IMR-90 (cell line): ENCODE measurements at regions not wholly inside any gene's neighbourhood (a gene's known extent, or its start where the extent isn't known, plus 50 kb on each side); places are given as distances from the start of the nearest gene placed in this dataset.

Experiments used
- ATAC-seq: fragments of 200-7000 bp; cut with Tn5 transposase; 2 replicates; pipeline ENCODE4 v1.9.1; 2020; ENCODE audit warnings: low read depth, mild to moderate bottlenecking, moderate library complexity
- BruUV-seq: library from RNA; stranded (reverse); fragments of 400-500 nt; replicated peaks from 2 replicates; lab custom pipeline; 2021; lab: Mats Ljungman, UMichigan
- CTCF ChIA-PET: fragments of 300-600 bp; formaldehyde crosslinking; extraction: SDS; loops from one replicate; lab custom pipeline; 2021; ENCODE audit warnings: antibody characterized with exemption; lab: Yijun Ruan, JAX
- POLR2A ChIA-PET: fragments of 300-600 bp; sonication (Branson Sonifier 250); formaldehyde crosslinking; loops from one replicate; lab custom pipeline; 2022; ENCODE audit warnings: antibody characterized with exemption; ENCODE audit not compliant: unreplicated experiment; lab: Charles Lee
- DNase-seq: peaks from one replicate; pipeline ENCODE4 v3.0.0; 2013
- H2AFZ ChIP-seq: replicated peaks from 2 replicates; pipeline ENCODE3; 2013; ENCODE audit warnings: low read length, mild to moderate bottlenecking; ENCODE audit not compliant: poor library complexity
- H2AK5ac ChIP-seq: 2 replicates; pipeline ENCODE4 v1.6.1; 2013; ENCODE audit warnings: low read depth, low read length, inconsistent platforms
- H2AK9ac ChIP-seq: replicated peaks from 2 replicates; pipeline ENCODE3; 2013; ENCODE audit warnings: mild to moderate bottlenecking, low read depth, low read length, moderate library complexity; ENCODE audit not compliant: poor library complexity
- H2BK120ac ChIP-seq: 2 replicates; pipeline ENCODE4 v1.6.1; 2013; ENCODE audit warnings: low read depth, low read length, inconsistent platforms
- H2BK15ac ChIP-seq: 3 replicates; pipeline ENCODE4 v1.6.1; 2013; ENCODE audit warnings: low read depth, low read length, inconsistent platforms
- H2BK20ac ChIP-seq: 2 replicates; pipeline ENCODE4 v1.6.1; 2013; ENCODE audit warnings: low read depth, mild to moderate bottlenecking, inconsistent platforms, low read length, moderate library complexity
- H2BK5ac ChIP-seq: 2 replicates; pipeline ENCODE4 v1.6.1; 2013; ENCODE audit warnings: mild to moderate bottlenecking, low read depth, low read length, inconsistent platforms; ENCODE audit not compliant: poor library complexity, severe bottlenecking
- H3K14ac ChIP-seq: replicated peaks from 2 replicates; pipeline ENCODE4 v1.6.1; 2013; ENCODE audit warnings: low read depth, low read length, inconsistent platforms
- H3K18ac ChIP-seq: 2 replicates; pipeline ENCODE4 v1.6.1; 2013; ENCODE audit warnings: low read depth, low read length, control low read depth
- H3K23ac ChIP-seq: 2 replicates; pipeline ENCODE4 v1.6.1; 2013; ENCODE audit warnings: low read depth, low read length, inconsistent platforms
- H3K27ac ChIP-seq: 2 replicates; pipeline ENCODE4 v1.5.1; 2013; ENCODE audit warnings: mild to moderate bottlenecking, control low read depth, low read length; ENCODE audit not compliant: insufficient read depth
- H3K27me3 ChIP-seq: 2 replicates; pipeline ENCODE4 v1.6.1; 2013; ENCODE audit warnings: low read length; ENCODE audit not compliant: control insufficient read depth, insufficient read depth
- H3K36me3 ChIP-seq: 2 replicates; pipeline ENCODE4 v1.6.1; 2013; ENCODE audit warnings: low read length, mixed read lengths; ENCODE audit not compliant: control insufficient read depth, insufficient read depth
- H3K4ac ChIP-seq: 2 replicates; pipeline ENCODE4 v1.6.1; 2013; ENCODE audit warnings: low read depth, low read length, inconsistent platforms
- H3K4me1 ChIP-seq: 2 replicates; pipeline ENCODE4 v1.6.1; 2013; ENCODE audit warnings: low read length, mixed read lengths; ENCODE audit not compliant: control insufficient read depth, insufficient read depth
- H3K4me2 ChIP-seq: 2 replicates; pipeline ENCODE4 v1.6.1; 2013; ENCODE audit warnings: low read depth, mild to moderate bottlenecking, control low read depth, low read length, moderate library complexity
- H3K4me3 ChIP-seq: 2 replicates; pipeline ENCODE4 v1.5.1; 2013; ENCODE audit warnings: low read depth, mild to moderate bottlenecking, control low read depth, low read length, moderate library complexity; ENCODE audit not compliant: insufficient read depth
- H3K56ac ChIP-seq: 2 replicates; pipeline ENCODE4 v1.6.1; 2013; ENCODE audit warnings: low read length, inconsistent platforms; ENCODE audit not compliant: insufficient read depth; ENCODE audit errors: extremely low read depth
- H3K79me1 ChIP-seq, 2 experiments: 2 replicates each; pipeline ENCODE4 v1.6.1; 2013; ENCODE audit warnings: low read length in 2 of 2, inconsistent platforms in 1 of 2, low read depth in 1 of 2
- H3K9ac ChIP-seq: 2 replicates; pipeline ENCODE4 v1.6.1; 2013; ENCODE audit warnings: low read depth, low read length, control low read depth
- H3K9me1 ChIP-seq: 2 replicates; pipeline ENCODE4 v1.6.1; 2013; ENCODE audit warnings: low read length, inconsistent platforms; ENCODE audit not compliant: insufficient read depth
- H3K9me3 ChIP-seq: 2 replicates; pipeline ENCODE4 v1.6.1; 2013; ENCODE audit warnings: low read length; ENCODE audit not compliant: control insufficient read depth, insufficient read depth
- H4K20me1 ChIP-seq: 2 replicates; pipeline ENCODE4 v1.6.1; 2013; ENCODE audit warnings: low read length, inconsistent platforms; ENCODE audit not compliant: insufficient read depth
- H4K5ac ChIP-seq: 2 replicates; pipeline ENCODE4 v1.6.1; 2013; ENCODE audit warnings: mild to moderate bottlenecking, low read depth, low read length, control low read depth
- H4K8ac ChIP-seq, 2 experiments: 2 replicates each; pipeline ENCODE4 v1.6.1; 2013; ENCODE audit warnings: low read depth in 2 of 2, low read length in 2 of 2, control low read depth in 1 of 2, inconsistent platforms in 1 of 2
- H4K91ac ChIP-seq: 2 replicates; pipeline ENCODE4 v1.6.1; 2013; ENCODE audit warnings: low read depth, low read length, inconsistent platforms; ENCODE audit not compliant: insufficient read depth
- BHLHE40 ChIP-seq: fragments of 150-350 bp; IDR thresholded peaks from 2 replicates; pipeline ENCODE4 v1.6.1; 2016; ENCODE audit warnings: mild to moderate bottlenecking, low read depth, low read length
- CEBPB ChIP-seq: IDR thresholded peaks from 2 replicates; pipeline ENCODE4 v1.6.1; 2012; ENCODE audit warnings: low read depth, low read length, improper control_type of control experiment
- CHD1 ChIP-seq: IDR thresholded peaks from 2 replicates; pipeline ENCODE4 v1.6.1; 2012; ENCODE audit warnings: low read depth, low read length, improper control_type of control experiment
- CTCF ChIP-seq: conservative IDR thresholded peaks from 2 replicates; pipeline ENCODE4 v1.5.1; 2012; ENCODE audit warnings: mild to moderate bottlenecking, low read depth, low read length, improper control_type of control experiment
- ELK1 ChIP-seq: fragments of 150-350 bp; IDR thresholded peaks from 2 replicates; pipeline ENCODE4 v1.6.1; 2016; ENCODE audit warnings: low read depth, mild to moderate bottlenecking, low read length, moderate library complexity, borderline replicate concordance
- FOS ChIP-seq: fragments of 150-350 bp; IDR thresholded peaks from 2 replicates; pipeline ENCODE4 v1.6.1; 2016; ENCODE audit warnings: low read depth, low read length
- MAFK ChIP-seq: IDR thresholded peaks from 2 replicates; pipeline ENCODE4 v1.6.1; 2012; ENCODE audit warnings: low read depth, low read length, improper control_type of control experiment
- MAZ ChIP-seq: IDR thresholded peaks from 2 replicates; pipeline ENCODE4 v1.6.1; 2012; ENCODE audit warnings: low read depth, mild to moderate bottlenecking, low read length, improper control_type of control experiment, moderate library complexity, borderline replicate concordance
- MXI1 ChIP-seq: IDR thresholded peaks from 2 replicates; pipeline ENCODE4 v1.6.1; 2012; ENCODE audit warnings: low read depth, mild to moderate bottlenecking, low read length, moderate library complexity, borderline replicate concordance
- NFE2L2 ChIP-seq: fragments of 150-350 bp; IDR thresholded peaks from 2 replicates; pipeline ENCODE4 v1.6.1; 2016; ENCODE audit warnings: low read depth, mild to moderate bottlenecking, low read length
- POLR2A ChIP-seq: IDR thresholded peaks from 2 replicates; pipeline ENCODE4 v1.6.1; 2012; ENCODE audit warnings: mild to moderate bottlenecking, low read depth, low read length
- RAD21 ChIP-seq: IDR thresholded peaks from 2 replicates; pipeline ENCODE4 v1.6.1; 2012; ENCODE audit warnings: low read length, improper control_type of control experiment
- RCOR1 ChIP-seq: IDR thresholded peaks from 2 replicates; pipeline ENCODE4 v1.6.1; 2012; ENCODE audit warnings: mild to moderate bottlenecking, low read length, improper control_type of control experiment; ENCODE audit not compliant: insufficient replicate concordance
- RFX5 ChIP-seq: IDR thresholded peaks from 2 replicates; pipeline ENCODE4 v1.8.0; 2012; ENCODE audit warnings: low read depth, mild to moderate bottlenecking, low read length, moderate library complexity
- SMC3 ChIP-seq: fragments of 150-350 bp; IDR thresholded peaks from 2 replicates; pipeline ENCODE4 v1.6.1; 2016; ENCODE audit warnings: low read depth, mild to moderate bottlenecking, antibody characterized with exemption, low read length, moderate library complexity
- USF2 ChIP-seq: fragments of 150-350 bp; IDR thresholded peaks from 2 replicates; pipeline ENCODE4 v1.6.1; 2017; ENCODE audit warnings: mild to moderate bottlenecking, antibody characterized with exemption, low read length, low read depth
- WGBS, 2 experiments: methylation state at CpG; one replicate each; pipeline versions ENCODE4 v1.1.5 to v1.1.7; 2013; ENCODE audit warnings: missing lambda C conversion rate in 2 of 2; ENCODE audit not compliant: insufficient read length in 1 of 2; ENCODE audit errors: extremely low coverage in 2 of 2; 5-methylcytosine and 5-hydroxymethylcytosine counted together
- dilution Hi-C: fragments of 300-500 bp; cut with HindIII; formaldehyde crosslinking; loops from one replicate; pipeline ENCODE4 v1.14.3; 2018; ENCODE audit warnings: low sequenced_read_pairs; ENCODE audit not compliant: unreplicated experiment
- in situ Hi-C: fragments of 300-500 bp; cut with MboI; formaldehyde crosslinking; loops from 3 replicates; pipeline ENCODE4 v1.14.3; 2019; ENCODE audit warnings: low sequenced_read_pairs, inconsistent platforms, mixed read lengths
- intact Hi-C: fragments of 100-400 bp; cut with micrococcal nuclease; formaldehyde crosslinking; loops from 2 replicates; pipeline ENCODE4 v1.10.0; 2022

- no peak overlapping the region for H2AK5ac ChIP-seq
- H3K14ac ChIP-seq: no peak overlapping the region
- in situ Hi-C loops: no loop called here
- H3K9me1 ChIP-seq: no peaks in the 10 kb centered on the region
- intact Hi-C loops: no loop called here
- H3K4me3 ChIP-seq: no peak overlapping the region
- no peaks in the 10 kb centered on the region for H3K79me1 ChIP-seq
- H2BK15ac ChIP-seq: no peak overlapping the region
- H2AFZ ChIP-seq: no peak overlapping the region
- no peak overlapping the region for H2BK20ac ChIP-seq
- no peak overlapping the region for H3K4ac ChIP-seq
- no peak overlapping the region for H3K18ac ChIP-seq
- H3K9me3 ChIP-seq: peaks cover 14% of the 10 kb centered on the region
- no peak overlapping the region for H3K56ac ChIP-seq
- no peak overlapping the region for H2BK120ac ChIP-seq
- H4K91ac ChIP-seq: no peak overlapping the region
- WGBS, 2 experiments: no CpG with 5 or more reads among the region's 6 CpGs
- no peaks in the 10 kb centered on the region for H3K36me3 ChIP-seq
- H2AK9ac ChIP-seq: no peak overlapping the region
- H3K4me2 ChIP-seq: no peak overlapping the region
- dilution Hi-C loops: no loop called here
- no peak overlapping the region for H2BK5ac ChIP-seq
- no peaks in the 10 kb centered on the region for H4K20me1 ChIP-seq
- no peak overlapping the region for H3K27ac ChIP-seq
- H3K23ac ChIP-seq: no peak overlapping the region
- no peak overlapping the region for H4K8ac ChIP-seq
- ATAC-seq (no peak), DNase-seq (no peak)
- no peaks in the 10 kb centered on the region for H3K27me3 ChIP-seq
- no peak overlapping the region for H4K5ac ChIP-seq
- POLR2A ChIA-PET: no interaction called here
- TF ChIP-seq SMC3 (no peak), RFX5 (no peak), CHD1 (no peak), USF2 (no peak), BHLHE40 (no peak), POLR2A (no peak), CTCF (no peak), RAD21 (no peak), MAZ (no peak), NFE2L2 (no peak), RCOR1 (no peak), ELK1 (no peak), MXI1 (no peak), CEBPB (no peak), FOS (no peak), MAFK (no peak)
- no peak overlapping the region for H3K9ac ChIP-seq
- no peaks in the 10 kb centered on the region for H3K4me1 ChIP-seq
- CTCF ChIA-PET: no interaction called here
- no TSS peak for BruUV-seq
Observed at GRCh38 chr5:160925281-160925680, 73.3 kb upstream of the ATP10B start.
